ENCODE measurements at regions not wholly inside any gene's neighbourhood (a gene's known extent, or its start where the extent isn't known, plus 50 kb on each side); places are given as distances from the start of the nearest gene placed in this dataset.

DNA sequence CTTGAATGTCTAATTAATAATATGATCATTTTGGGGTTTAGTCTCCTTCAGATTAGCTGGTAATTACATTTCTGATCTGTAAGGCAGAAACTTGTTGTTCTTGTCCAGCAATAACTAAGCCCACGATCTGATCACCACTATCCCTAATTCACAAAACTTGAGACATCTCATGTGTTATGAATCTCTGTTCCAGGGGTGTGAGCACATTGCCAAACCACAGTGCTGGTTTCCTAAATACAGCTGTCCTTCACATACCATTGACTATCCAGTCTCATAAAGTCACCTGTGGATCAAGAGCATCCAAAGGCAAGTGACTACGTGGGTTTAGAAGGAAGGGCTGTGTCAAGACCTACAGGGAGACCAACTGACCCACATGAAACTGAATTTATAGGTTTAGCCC is 134.1 kb upstream of the PRLR start:
- Histone ChIP-seq H3K27ac (no peak overlapping the region), H3K36me3 (no peaks in the 10 kb centered on the region), H3K4me1 (no peaks in the 10 kb centered on the region), H3K9me3 (no peaks in the 10 kb centered on the region), H3K27me3 (replicated peaks in 1 of 7) (no peaks in the 10 kb centered on the region), H3K4me3 (no peak overlapping the region)
- WGBS, 5 donors, result 73 to 89% (median 73%) methylated on average over 2 of the region's 2 CpGs
- TF ChIP-seq, protein P1, sequence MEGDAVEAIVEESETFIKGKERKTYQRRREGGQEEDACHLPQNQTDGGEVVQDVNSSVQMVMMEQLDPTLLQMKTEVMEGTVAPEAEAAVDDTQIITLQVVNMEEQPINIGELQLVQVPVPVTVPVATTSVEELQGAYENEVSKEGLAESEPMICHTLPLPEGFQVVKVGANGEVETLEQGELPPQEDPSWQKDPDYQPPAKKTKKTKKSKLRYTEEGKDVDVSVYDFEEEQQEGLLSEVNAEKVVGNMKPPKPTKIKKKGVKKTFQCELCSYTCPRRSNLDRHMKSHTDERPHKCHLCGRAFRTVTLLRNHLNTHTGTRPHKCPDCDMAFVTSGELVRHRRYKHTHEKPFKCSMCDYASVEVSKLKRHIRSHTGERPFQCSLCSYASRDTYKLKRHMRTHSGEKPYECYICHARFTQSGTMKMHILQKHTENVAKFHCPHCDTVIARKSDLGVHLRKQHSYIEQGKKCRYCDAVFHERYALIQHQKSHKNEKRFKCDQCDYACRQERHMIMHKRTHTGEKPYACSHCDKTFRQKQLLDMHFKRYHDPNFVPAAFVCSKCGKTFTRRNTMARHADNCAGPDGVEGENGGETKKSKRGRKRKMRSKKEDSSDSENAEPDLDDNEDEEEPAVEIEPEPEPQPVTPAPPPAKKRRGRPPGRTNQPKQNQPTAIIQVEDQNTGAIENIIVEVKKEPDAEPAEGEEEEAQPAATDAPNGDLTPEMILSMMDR (IDR thresholded peaks at IDR 0.05 in 8 of 11, conservative IDR thresholded peaks at IDR 0.05 in 3 of 11), result no peak
- no peak for TF ChIP-seq POLR2A (IDR thresholded peaks at IDR 0.05)
- TF ChIP-seq POLR2AphosphoS5 (IDR thresholded peaks at IDR 0.05), result no peak
- no peak for DNase-seq
- intact Hi-C loops (cut with DNase I; ENCODE audit: low total_unique reads), result no loop called here

DNA sequence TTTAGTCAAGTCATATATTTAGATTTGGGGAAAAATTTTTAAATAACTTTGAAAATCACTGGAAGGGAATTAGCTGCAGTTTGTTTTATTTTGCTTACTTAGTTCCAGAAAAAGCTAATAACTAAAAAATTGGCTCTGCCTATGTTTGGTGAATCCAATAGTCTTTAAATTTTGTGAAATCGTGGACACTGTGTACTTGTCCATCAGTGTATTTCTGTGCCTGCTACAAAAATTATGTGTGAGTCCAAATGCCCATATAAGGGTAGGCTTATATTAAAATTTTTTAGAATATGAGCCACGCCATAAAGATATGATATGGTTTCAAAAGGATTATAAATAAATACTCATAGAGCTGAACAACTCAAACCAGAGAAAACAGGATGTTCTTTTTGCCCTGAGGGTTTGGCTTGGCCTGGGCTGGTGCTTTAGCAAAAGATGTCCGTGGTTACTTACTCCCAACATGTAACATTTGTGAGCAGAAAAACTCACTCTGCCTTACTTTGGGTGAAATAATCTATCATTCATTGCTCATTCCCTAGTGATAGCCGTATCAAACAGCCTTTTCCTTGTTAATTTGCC is 133.2 kb upstream of the PRLR start:
- TF ChIP-seq POLR2AphosphoS5 (IDR thresholded peaks at IDR 0.05) (no peak), POLR2A (IDR thresholded peaks at IDR 0.05) (no peak)
- TF ChIP-seq, protein P1 (IDR thresholded peaks at IDR 0.05 in 8 of 11, conservative IDR thresholded peaks at IDR 0.05 in 3 of 11), result no peak
- H3K36me3 ChIP-seq, result no peaks in the 10 kb centered on the region
- DNase-seq, result no peak
- intact Hi-C loops (cut with DNase I; ENCODE audit: low total_unique reads), result no loop called here
- no peaks in the 10 kb centered on the region for H3K4me1 ChIP-seq
- no peak overlapping the region for H3K4me3 ChIP-seq
- H3K27me3 ChIP-seq (replicated peaks in 1 of 7), result no peaks in the 10 kb centered on the region
- H3K9me3 ChIP-seq, result no peaks in the 10 kb centered on the region
- H3K27ac ChIP-seq, result no peak overlapping the region
- 67 to 86% (median 68%) methylated on average over 4 of the region's 4 CpGs for WGBS, 5 donors

DNA sequence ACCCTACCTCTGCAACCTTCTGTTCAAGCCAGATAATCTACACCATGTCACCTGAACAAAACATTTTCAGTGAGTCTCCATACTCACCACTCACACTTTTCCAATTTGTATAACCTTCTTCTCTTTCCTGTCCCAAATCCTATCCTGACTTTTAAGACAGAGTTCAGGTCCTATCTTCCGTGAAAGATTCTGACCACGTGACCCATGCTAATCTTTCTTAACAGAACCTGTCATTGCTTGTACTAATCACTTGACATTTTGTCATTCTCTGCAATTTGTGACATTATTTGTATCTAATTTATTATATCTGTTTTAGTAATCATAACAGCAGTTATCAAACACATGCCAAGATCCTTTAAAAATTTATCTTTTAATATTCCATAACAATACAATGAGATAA is 132.5 kb upstream of the PRLR start:
- H3K36me3 ChIP-seq, result no peaks in the 10 kb centered on the region
- WGBS, 5 donors, result 77 to 88% (median 85%) methylated on average over 2 of the region's 2 CpGs
- intact Hi-C loops (cut with DNase I; ENCODE audit: low total_unique reads), result no loop called here
- no peaks in the 10 kb centered on the region for H3K4me1 ChIP-seq
- H3K27me3 ChIP-seq (replicated peaks in 1 of 7), result no peaks in the 10 kb centered on the region
- DNase-seq, result no peak
- TF ChIP-seq, protein P1 (IDR thresholded peaks at IDR 0.05 in 8 of 11, conservative IDR thresholded peaks at IDR 0.05 in 3 of 11), result no peak
- TF ChIP-seq POLR2AphosphoS5 (IDR thresholded peaks at IDR 0.05), result no peak
- no peak for TF ChIP-seq POLR2A (IDR thresholded peaks at IDR 0.05)
- H3K27ac ChIP-seq, result no peak overlapping the region
- no peak overlapping the region for H3K4me3 ChIP-seq
- H3K9me3 ChIP-seq, result no peaks in the 10 kb centered on the region

DNA sequence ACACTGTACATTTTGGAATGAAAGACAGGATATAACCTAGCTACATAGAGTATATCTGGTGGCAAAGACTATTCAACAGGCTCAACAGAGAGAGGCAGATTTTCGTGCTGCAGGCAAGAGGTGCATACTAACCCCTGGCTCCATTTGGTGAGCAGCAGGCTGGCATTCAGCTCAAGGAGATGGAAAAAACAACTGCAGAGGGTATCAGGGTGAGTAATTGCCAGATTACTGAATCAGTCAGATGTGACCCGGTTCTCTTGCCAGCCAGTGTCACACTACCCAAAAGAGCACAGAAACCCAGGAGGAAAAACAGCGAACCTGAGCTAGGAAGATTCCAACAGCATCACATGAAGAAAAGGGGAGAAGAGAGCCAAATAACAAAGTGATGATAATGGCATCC is 130.4 kb upstream of the PRLR start:
- Histone ChIP-seq H3K9me3 (no peaks in the 10 kb centered on the region), H3K27me3 (replicated peaks in 1 of 7) (no peaks in the 10 kb centered on the region), H3K27ac (no peak overlapping the region), H3K36me3 (no peaks in the 10 kb centered on the region), H3K4me3 (no peak overlapping the region), H3K4me1 (no peaks in the 10 kb centered on the region)
- DNase-seq, result no peak
- WGBS, 5 donors, result 57 to 66% (median 61%) methylated on average over 3 of the region's 3 CpGs
- intact Hi-C loops (cut with DNase I; ENCODE audit: low total_unique reads), result no loop called here
- TF ChIP-seq POLR2AphosphoS5 (IDR thresholded peaks at IDR 0.05), result no peak
- TF ChIP-seq POLR2A (IDR thresholded peaks at IDR 0.05), result no peak
- TF ChIP-seq, protein P1 (IDR thresholded peaks at IDR 0.05 in 8 of 11, conservative IDR thresholded peaks at IDR 0.05 in 3 of 11), result no peak

Measured in spleen (tissue), 11 donors.